Hepatocyte (in vitro differentiated cells): ENCODE measurements at regions not wholly inside any gene's neighbourhood (a gene's known extent, or its start where the extent isn't known, plus 50 kb on each side); places are given as distances from the start of the nearest gene placed in this dataset.

Experiments used
- DNase-seq: peaks from one replicate; pipeline ENCODE4 v3.0.0-alpha.2; 2016; ENCODE audit warnings: low spot score
- H2AFZ ChIP-seq: fragments of 200-600 bp; sonication (generic); 2 replicates; pipeline ENCODE4 v1.6.0; 2016; ENCODE audit warnings: antibody characterized with exemption, mild to moderate bottlenecking
- H3K27ac ChIP-seq: fragments of 200-600 bp; sonication (generic); 2 replicates; pipeline ENCODE4 v1.5.1; 2016; ENCODE audit warnings: mild to moderate bottlenecking
- H3K27me3 ChIP-seq: fragments of 200-600 bp; sonication (generic); 2 replicates; pipeline ENCODE4 v1.6.1; 2016
- H3K36me3 ChIP-seq: fragments of 200-600 bp; sonication (generic); replicated peaks from 2 replicates; pipeline ENCODE4 v1.5.1; 2016; ENCODE audit warnings: low read depth; ENCODE audit not compliant: insufficient read depth
- H3K4me1 ChIP-seq: fragments of 200-600 bp; sonication (generic); 2 replicates; pipeline ENCODE4 v1.5.1; 2016; ENCODE audit warnings: mild to moderate bottlenecking, moderate library complexity; ENCODE audit not compliant: insufficient read depth
- H3K4me2 ChIP-seq: fragments of 200-600 bp; sonication (generic); 2 replicates; pipeline ENCODE4 v1.6.0; 2016
- H3K4me3 ChIP-seq: fragments of 200-600 bp; sonication (generic); 2 replicates; pipeline ENCODE4 v1.5.1; 2016; ENCODE audit warnings: mild to moderate bottlenecking
- H3K79me2 ChIP-seq: fragments of 200-600 bp; sonication (generic); 2 replicates; pipeline ENCODE4 v1.6.0; 2017; ENCODE audit warnings: mild to moderate bottlenecking
- H3K9me2 ChIP-seq: fragments of 200-600 bp; sonication (generic); replicated peaks from 2 replicates; pipeline ENCODE4 v1.6.0; 2017; ENCODE audit warnings: mild to moderate bottlenecking; ENCODE audit not compliant: insufficient read depth
- H3K9me3 ChIP-seq: fragments of 200-600 bp; sonication (generic); 2 replicates; pipeline ENCODE4 v1.5.1; 2016; ENCODE audit warnings: low read depth, mild to moderate bottlenecking
- H4K20me1 ChIP-seq: fragments of 200-600 bp; sonication (generic); 2 replicates; pipeline ENCODE4 v1.6.0; 2016; ENCODE audit warnings: mild to moderate bottlenecking; ENCODE audit not compliant: insufficient read depth, poor library complexity, severe bottlenecking
- CTCF ChIP-seq: fragments of 200-600 bp; sonication (generic); IDR thresholded peaks from 2 replicates; pipeline ENCODE4 v1.5.1; 2016; ENCODE audit warnings: antibody characterized with exemption, mild to moderate bottlenecking; ENCODE audit not compliant: poor library complexity
- EZH2 ChIP-seq: fragments of 200-600 bp; sonication (generic); IDR thresholded peaks from 2 replicates; pipeline ENCODE4 v1.6.1; 2016; ENCODE audit warnings: antibody characterized with exemption, mild to moderate bottlenecking, borderline replicate concordance
- EZH2phosphoT487 ChIP-seq: fragments of 200-600 bp; sonication (generic); IDR thresholded peaks from one replicate; pipeline ENCODE4 v1.6.1; 2018; ENCODE audit warnings: antibody characterized with exemption, mild to moderate bottlenecking, low read depth, moderate library complexity; ENCODE audit not compliant: unreplicated experiment, severe bottlenecking
- WGBS: methylation state at CpG from one replicate; pipeline ENCODE4 v1.1.6; 2016; ENCODE audit warnings: low lambda C conversion rate; ENCODE audit errors: missing lambda C conversion rate; 5-methylcytosine and 5-hydroxymethylcytosine counted together

- Histone ChIP-seq H3K4me2 (no peak overlapping the region), H3K27me3 (no peaks in the 10 kb centered on the region), H3K9me3 (no peaks in the 10 kb centered on the region), H3K4me1 (no peaks in the 10 kb centered on the region), H3K9me2 (no peaks in the 10 kb centered on the region), H3K27ac (no peak overlapping the region), H4K20me1 (no peaks in the 10 kb centered on the region), H3K36me3 (no peaks in the 10 kb centered on the region), H2AFZ (no peak overlapping the region), H3K79me2 (no peaks in the 10 kb centered on the region), H3K4me3 (no peak overlapping the region)
- WGBS, result 63% methylated on average over 4 of the region's 4 CpGs
- DNase-seq, result no peak
- TF ChIP-seq CTCF (no peak), EZH2 (no peak), EZH2phosphoT487 (no peak)
Observed at GRCh38 chr10:28077889-28078288, 79.0 kb upstream of the ODAD2 start.

- no peaks in the 10 kb centered on the region for H3K9me3 ChIP-seq
- H3K27ac ChIP-seq, result no peak overlapping the region
- H3K79me2 ChIP-seq, result no peaks in the 10 kb centered on the region
- no peaks in the 10 kb centered on the region for H3K36me3 ChIP-seq
- TF ChIP-seq CTCF, result no peak
- no peak for TF ChIP-seq EZH2phosphoT487
- TF ChIP-seq EZH2, result no peak
- no peaks in the 10 kb centered on the region for H3K4me1 ChIP-seq
- no peak overlapping the region for H2AFZ ChIP-seq
- H3K4me2 ChIP-seq, result no peak overlapping the region
- H3K27me3 ChIP-seq, result no peaks in the 10 kb centered on the region
- no peak for DNase-seq
- H3K9me2 ChIP-seq, result no peaks in the 10 kb centered on the region
- H4K20me1 ChIP-seq, result no peaks in the 10 kb centered on the region
- WGBS, result 96% methylated on average over 8 of the region's 8 CpGs
- no peak overlapping the region for H3K4me3 ChIP-seq
Observed at GRCh38 chr10:28075424-28075823, 76.5 kb upstream of the ODAD2 start.

GRCh38 chr10:28072573-28072972, 73.7 kb upstream of the ODAD2 start:
- Histone ChIP-seq H3K9me2 (no peaks in the 10 kb centered on the region), H2AFZ (no peak overlapping the region), H3K36me3 (no peaks in the 10 kb centered on the region), H3K27me3 (no peaks in the 10 kb centered on the region), H3K4me3 (no peak overlapping the region), H3K79me2 (no peaks in the 10 kb centered on the region), H3K4me2 (no peak overlapping the region), H3K4me1 (no peaks in the 10 kb centered on the region), H3K27ac (no peak overlapping the region), H3K9me3 (no peaks in the 10 kb centered on the region), H4K20me1 (no peaks in the 10 kb centered on the region)
- TF ChIP-seq EZH2phosphoT487, result no peak
- TF ChIP-seq EZH2, result no peak
- no peak for TF ChIP-seq CTCF
- WGBS, result 86% methylated on average over 1 of the region's 1 CpG
- no peak for DNase-seq

- H3K4me3 ChIP-seq, result no peak overlapping the region
- no peak for DNase-seq
- H3K27ac ChIP-seq, result no peak overlapping the region
- H3K4me1 ChIP-seq, result no peaks in the 10 kb centered on the region
- no peaks in the 10 kb centered on the region for H3K27me3 ChIP-seq
- no peak overlapping the region for H2AFZ ChIP-seq
- H3K79me2 ChIP-seq, result no peaks in the 10 kb centered on the region
- no peaks in the 10 kb centered on the region for H3K9me3 ChIP-seq
- 79% methylated on average over 5 of the region's 5 CpGs for WGBS
- no peak for TF ChIP-seq EZH2phosphoT487
- TF ChIP-seq CTCF, result no peak
- H3K36me3 ChIP-seq, result no peaks in the 10 kb centered on the region
- no peak overlapping the region for H3K4me2 ChIP-seq
- no peaks in the 10 kb centered on the region for H4K20me1 ChIP-seq
- no peaks in the 10 kb centered on the region for H3K9me2 ChIP-seq
Observed at GRCh38 chr10:28060031-28060607, 61.2 kb upstream of the ODAD2 start.
